Thoracic aorta (tissue), 2 donors: ENCODE measurements at regions not wholly inside any gene's neighbourhood (a gene's known extent, or its start where the extent isn't known, plus 50 kb on each side); places are given as distances from the start of the nearest gene placed in this dataset.

Experiments
- ATAC-seq: fragments of 150-250 bp; one replicate; pipeline ENCODE4 v1.8.0; 2017; ENCODE audit warnings: low read depth; ENCODE audit not compliant: insufficient number of reproducible peaks, low FRiP score
- DNase-seq: peaks from one replicate; pipeline ENCODE4 v3.0.0-alpha.2; 2020; ENCODE audit warnings: low spot score
- H3K27ac ChIP-seq, 2 donors: fragments of 200-600 bp; sonication (generic); 1 replicate in 1 of 2; 2 replicates in 1 of 2; pipeline ENCODE4 v1.5.1; 2016; ENCODE audit warnings: mild to moderate bottlenecking in 2 of 2, moderate library complexity in 2 of 2
- H3K27me3 ChIP-seq: fragments of 200-600 bp; sonication (generic); replicated peaks from 2 replicates; pipeline ENCODE4 v1.6.0; 2016; ENCODE audit warnings: mild to moderate bottlenecking; ENCODE audit not compliant: insufficient read depth
- H3K36me3 ChIP-seq: fragments of 200-600 bp; sonication (generic); one replicate; pipeline ENCODE4 v1.5.1; 2016
- H3K4me1 ChIP-seq, 2 donors: fragments of 200-600 bp; sonication (generic); 1 replicate in 1 of 2; 2 replicates in 1 of 2; pipeline versions ENCODE4 v1.5.1 to v1.6.0; 2016; ENCODE audit warnings: low read depth in 2 of 2, mild to moderate bottlenecking in 1 of 2; ENCODE audit not compliant: control insufficient read depth in 1 of 2
- H3K4me3 ChIP-seq: fragments of 200-600 bp; sonication (generic); 2 replicates; pipeline ENCODE4 v1.5.1; 2016; ENCODE audit warnings: mild to moderate bottlenecking
- H3K9me3 ChIP-seq: fragments of 200-600 bp; sonication (generic); 2 replicates; pipeline ENCODE4 v1.5.1; 2016
- CTCF ChIP-seq: fragments of 200-600 bp; sonication (generic); IDR thresholded peaks from one replicate; pipeline ENCODE4 v1.5.1; 2019; ENCODE audit warnings: antibody characterized with exemption

GRCh38 chr4:96874657-96875056 lies 1034.8 kb downstream of the PDHA2 start:
- H3K9me3 ChIP-seq, result no peaks in the 10 kb centered on the region
- H3K36me3 ChIP-seq, result no peaks in the 10 kb centered on the region
- TF ChIP-seq CTCF, result no peak
- DNase-seq (no peak), ATAC-seq (no peak)
- H3K4me3 ChIP-seq, result no peak overlapping the region
- H3K27me3 ChIP-seq, result no peaks in the 10 kb centered on the region
- H3K27ac ChIP-seq, result no peak overlapping the region
- H3K4me1 ChIP-seq, result no peaks in the 10 kb centered on the region

- Histone ChIP-seq H3K4me1 (no peaks in the 10 kb centered on the region), H3K27me3 (no peaks in the 10 kb centered on the region), H3K4me3 (no peak overlapping the region), H3K27ac (no peak overlapping the region), H3K9me3 (no peaks in the 10 kb centered on the region), H3K36me3 (no peaks in the 10 kb centered on the region)
- TF ChIP-seq CTCF, result no peak
- ATAC-seq, result no peak
- DNase-seq, result no peak
Measured at GRCh38 chr4:96879527-96879926, 1039.6 kb downstream of the PDHA2 start.

- H3K4me3 ChIP-seq, result no peak overlapping the region
- H3K9me3 ChIP-seq, result no peaks in the 10 kb centered on the region
- H3K27me3 ChIP-seq, result no peaks in the 10 kb centered on the region
- no peak overlapping the region for H3K27ac ChIP-seq
- ATAC-seq (no peak), DNase-seq (no peak)
- no peaks in the 10 kb centered on the region for H3K36me3 ChIP-seq
- TF ChIP-seq CTCF, result no peak
- no peaks in the 10 kb centered on the region for H3K4me1 ChIP-seq
Measured at GRCh38 chr4:96887857-96888256, 1048.0 kb downstream of the PDHA2 start.

- ATAC-seq (no peak), DNase-seq (no peak)
- Histone ChIP-seq H3K4me1 (no peaks in the 10 kb centered on the region), H3K36me3 (no peaks in the 10 kb centered on the region), H3K27me3 (no peaks in the 10 kb centered on the region), H3K9me3 (no peaks in the 10 kb centered on the region), H3K27ac (no peak overlapping the region), H3K4me3 (no peak overlapping the region)
- no peak for TF ChIP-seq CTCF
Measured at GRCh38 chr4:96894621-96895020, 1054.7 kb downstream of the PDHA2 start.

- Histone ChIP-seq H3K4me3 (no peak overlapping the region), H3K27me3 (no peaks in the 10 kb centered on the region), H3K4me1 (no peaks in the 10 kb centered on the region), H3K9me3 (no peaks in the 10 kb centered on the region), H3K36me3 (no peaks in the 10 kb centered on the region), H3K27ac (no peak overlapping the region)
- DNase-seq (no peak), ATAC-seq (no peak)
- TF ChIP-seq CTCF, result no peak
Measured at GRCh38 chr4:96895826-96896225, 1055.9 kb downstream of the PDHA2 start.
